ENCODE measurements at regions not wholly inside any gene's neighbourhood (a gene's known extent, or its start where the extent isn't known, plus 50 kb on each side); places are given as distances from the start of the nearest gene placed in this dataset.

DNA sequence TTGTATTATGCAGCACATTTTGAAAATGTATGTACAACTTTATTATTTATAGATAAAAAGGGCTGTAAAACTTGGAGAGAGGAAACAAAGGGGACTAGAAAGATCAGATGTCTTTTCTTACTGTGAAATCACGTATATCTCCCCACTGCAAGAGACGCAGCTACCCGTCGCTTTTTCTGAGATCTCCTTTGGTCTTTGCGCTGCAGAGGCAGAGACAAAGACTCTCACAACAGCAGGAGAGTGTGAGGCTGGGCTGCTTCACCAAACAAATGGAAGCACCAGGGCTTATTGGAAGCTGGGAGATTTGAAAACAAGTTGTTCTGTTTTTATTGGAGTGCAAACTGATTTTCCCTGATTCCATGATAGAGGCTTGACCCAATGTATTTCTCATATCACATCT lies 129.0 kb upstream of the PARD3B start:
- no peak overlapping the region for H3K4me3 ChIP-seq
- FAIRE-seq: no peak
- no peak for DNase-seq (ENCODE audit: low read depth in 1 of 2, low spot score in 1 of 2)
- no peak overlapping the region for H3K4me2 ChIP-seq
- H3K4me1 ChIP-seq: no peaks in the 10 kb centered on the region
- WGBS (ENCODE audit: missing lambda C conversion rate): 60% methylated on average over 5 of the region's 5 CpGs
- no peak for TF ChIP-seq RNF2 (IDR thresholded peaks at IDR 0.05; ENCODE audit: borderline replicate concordance, low read depth)
- no peak for TF ChIP-seq ESRRA (IDR thresholded peaks at IDR 0.05; ENCODE audit: borderline replicate concordance, low read length)
- TF ChIP-seq NR3C1 (IDR thresholded peaks at IDR 0.05): no peak
- TF ChIP-seq, protein P1, sequence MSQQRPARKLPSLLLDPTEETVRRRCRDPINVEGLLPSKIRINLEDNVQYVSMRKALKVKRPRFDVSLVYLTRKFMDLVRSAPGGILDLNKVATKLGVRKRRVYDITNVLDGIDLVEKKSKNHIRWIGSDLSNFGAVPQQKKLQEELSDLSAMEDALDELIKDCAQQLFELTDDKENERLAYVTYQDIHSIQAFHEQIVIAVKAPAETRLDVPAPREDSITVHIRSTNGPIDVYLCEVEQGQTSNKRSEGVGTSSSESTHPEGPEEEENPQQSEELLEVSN (IDR thresholded peaks at IDR 0.05; ENCODE audit: borderline replicate concordance, low read depth): no peak
- no peak for TF ChIP-seq MYC (IDR thresholded peaks at IDR 0.05; ENCODE audit: borderline replicate concordance, low read length)
- no peak for TF ChIP-seq POLR2AphosphoS2 (conservative IDR thresholded peaks at IDR 0.05; ENCODE audit: low read length)
- TF ChIP-seq MAZ (IDR thresholded peaks at IDR 0.05; ENCODE audit: borderline replicate concordance, low read depth, low read length): no peak
- TF ChIP-seq FOXS1 (CRISPR knock-in tag; IDR thresholded peaks at IDR 0.05): no peak
- TF ChIP-seq, protein P2, sequence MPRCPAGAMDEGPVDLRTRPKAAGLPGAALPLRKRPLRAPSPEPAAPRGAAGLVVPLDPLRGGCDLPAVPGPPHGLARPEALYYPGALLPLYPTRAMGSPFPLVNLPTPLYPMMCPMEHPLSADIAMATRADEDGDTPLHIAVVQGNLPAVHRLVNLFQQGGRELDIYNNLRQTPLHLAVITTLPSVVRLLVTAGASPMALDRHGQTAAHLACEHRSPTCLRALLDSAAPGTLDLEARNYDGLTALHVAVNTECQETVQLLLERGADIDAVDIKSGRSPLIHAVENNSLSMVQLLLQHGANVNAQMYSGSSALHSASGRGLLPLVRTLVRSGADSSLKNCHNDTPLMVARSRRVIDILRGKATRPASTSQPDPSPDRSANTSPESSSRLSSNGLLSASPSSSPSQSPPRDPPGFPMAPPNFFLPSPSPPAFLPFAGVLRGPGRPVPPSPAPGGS (IDR thresholded peaks at IDR 0.05): no peak
- TF ChIP-seq JUNB (IDR thresholded peaks at IDR 0.05): no peak
- TF ChIP-seq PHF8 (IDR thresholded peaks at IDR 0.05; ENCODE audit: borderline replicate concordance, low read depth): no peak
- TF ChIP-seq EHMT2 (IDR thresholded peaks at IDR 0.05; ENCODE audit: low read depth): no peak
- no peak for TF ChIP-seq SMC3 (IDR thresholded peaks at IDR 0.05)
- ATAC-seq: no peak
- CTCF ChIA-PET: no interaction called here
- H3K9me3 ChIP-seq: peaks cover 28% of the 10 kb centered on the region; the same call in 2 of the 3 replicates
- POLR2A ChIA-PET: no interaction called here
- no peak overlapping the region for H3K27ac ChIP-seq

DNA sequence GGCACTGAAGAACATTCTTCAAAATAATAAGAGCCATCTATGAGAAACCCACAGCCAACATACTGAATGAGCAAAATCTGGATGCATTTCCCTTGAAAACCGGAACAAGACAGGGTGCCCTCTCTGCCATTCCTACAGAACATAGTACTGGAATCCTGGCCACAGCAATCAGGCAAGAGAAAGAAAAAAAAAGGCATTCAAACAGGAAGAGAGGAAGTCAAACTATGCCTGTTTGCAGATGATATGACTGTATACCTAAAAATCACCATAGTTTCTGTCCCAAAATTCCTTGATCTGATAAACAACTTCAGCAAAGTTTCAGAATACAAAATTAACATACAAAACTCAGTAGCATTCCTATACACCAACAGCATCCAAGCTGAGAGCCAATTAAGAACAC lies 119.5 kb upstream of the PARD3B start:
- CTCF ChIA-PET: no interaction called here
- FAIRE-seq (no peak), DNase-seq (ENCODE audit: low read depth in 1 of 2, low spot score in 1 of 2) (no peak), ATAC-seq (no peak)
- WGBS (ENCODE audit: missing lambda C conversion rate): 18% methylated on average over 1 of the region's 1 CpG
- Histone ChIP-seq H3K4me1 (no peaks in the 10 kb centered on the region), H3K27ac (no peak overlapping the region), H3K4me2 (no peak overlapping the region), H3K4me3 (no peak overlapping the region), H3K9me3 (peaks cover 3% of the 10 kb centered on the region; the same call in 2 of the 3 replicates)
- TF ChIP-seq FOSB (CRISPR knock-in tag; IDR thresholded peaks at IDR 0.05): no peak
- TF ChIP-seq EP300 (IDR thresholded peaks at IDR 0.05): no peak
- no peak for TF ChIP-seq JUN (IDR thresholded peaks at IDR 0.05)
- TF ChIP-seq, protein P3, sequence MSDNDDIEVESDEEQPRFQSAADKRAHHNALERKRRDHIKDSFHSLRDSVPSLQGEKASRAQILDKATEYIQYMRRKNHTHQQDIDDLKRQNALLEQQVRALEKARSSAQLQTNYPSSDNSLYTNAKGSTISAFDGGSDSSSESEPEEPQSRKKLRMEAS (IDR thresholded peaks at IDR 0.05): no peak
- no peak for TF ChIP-seq HOXB5 (CRISPR knock-in tag; IDR thresholded peaks at IDR 0.05)
- no peak for TF ChIP-seq RCOR1 (IDR thresholded peaks at IDR 0.05; ENCODE audit: low read depth, low read length)
- TF ChIP-seq, protein P2 (IDR thresholded peaks at IDR 0.05): no peak
- no peak for TF ChIP-seq RARB (CRISPR knock-in tag; IDR thresholded peaks at IDR 0.05)
- TF ChIP-seq HEYL (CRISPR knock-in tag; IDR thresholded peaks at IDR 0.05): no peak
- no peak for TF ChIP-seq ZC3H11A (IDR thresholded peaks at IDR 0.05)
- TF ChIP-seq GATA3 (IDR thresholded peaks at IDR 0.05; ENCODE audit: borderline replicate concordance): no peak
- TF ChIP-seq HOXA7 (CRISPR knock-in tag; IDR thresholded peaks at IDR 0.05): no peak
- no peak for TF ChIP-seq ESRRA (IDR thresholded peaks at IDR 0.05; ENCODE audit: borderline replicate concordance, low read length)
- TF ChIP-seq SMC3 (IDR thresholded peaks at IDR 0.05): no peak
- TF ChIP-seq CBX8 (IDR thresholded peaks at IDR 0.05): no peak
- TF ChIP-seq MAFK (IDR thresholded peaks at IDR 0.05; ENCODE audit: partially characterized antibody): no peak
- TF ChIP-seq ZFP36 (IDR thresholded peaks at IDR 0.05; ENCODE audit: borderline replicate concordance, partially characterized antibody): no peak
- POLR2A ChIA-PET: no interaction called here
